Duodenal mucosa (tissue), 2 donors: ENCODE measurements at regions not wholly inside any gene's neighbourhood (a gene's known extent, or its start where the extent isn't known, plus 50 kb on each side); places are given as distances from the start of the nearest gene placed in this dataset.
"Not testable (repeated sequence)": the region's sequence is repeated elsewhere in the genome, so short reads cannot be mapped to it uniquely, and the experiment has no call there.

Experiments
- H3K27ac ChIP-seq: one replicate; pipeline ENCODE4 v1.7.0; 2013; ENCODE audit warnings: low read depth, low read length
- H3K27me3 ChIP-seq, 2 donors: one replicate each; pipeline ENCODE4 v1.7.0; 2013; ENCODE audit warnings: low read length in 2 of 2, control low read depth in 1 of 2; ENCODE audit not compliant: insufficient read depth in 2 of 2, control insufficient read depth in 1 of 2
- H3K36me3 ChIP-seq, 2 donors: one replicate each; pipeline ENCODE4 v1.7.0; 2013; ENCODE audit warnings: low read length in 2 of 2, control low read depth in 1 of 2; ENCODE audit not compliant: insufficient read depth in 2 of 2, control insufficient read depth in 1 of 2
- H3K4me1 ChIP-seq, 2 donors: one replicate each; pipeline ENCODE4 v1.7.0; 2013; ENCODE audit warnings: low read length in 2 of 2, control low read depth in 1 of 2; ENCODE audit not compliant: insufficient read depth in 2 of 2, control insufficient read depth in 1 of 2
- H3K4me3 ChIP-seq, 2 donors: one replicate each; pipeline ENCODE4 v1.7.0; 2013; ENCODE audit warnings: low read length in 2 of 2, low read depth in 1 of 2
- H3K9ac ChIP-seq, 2 donors: one replicate each; pipeline ENCODE4 v1.7.0; 2013; ENCODE audit warnings: low read length in 2 of 2, low read depth in 1 of 2
- H3K9me3 ChIP-seq, 2 donors: one replicate each; pipeline ENCODE4 v1.7.0; 2013; ENCODE audit warnings: low read length in 2 of 2, control low read depth in 1 of 2; ENCODE audit not compliant: control insufficient read depth in 1 of 2

- Histone ChIP-seq H3K9ac (no peak overlapping the region), H3K27ac (no peak overlapping the region), H3K9me3 (no peaks in the 10 kb centered on the region), H3K27me3 (no peaks in the 10 kb centered on the region), H3K36me3 (no peaks in the 10 kb centered on the region), H3K4me3 (no peak overlapping the region), H3K4me1 (peaks cover 6 to 8% of the 10 kb centered on the region in 2 donors)
These were observed 168.7 kb upstream of the RPS23 start for GRCh38 chr5:82446809-82447208.

DNA sequence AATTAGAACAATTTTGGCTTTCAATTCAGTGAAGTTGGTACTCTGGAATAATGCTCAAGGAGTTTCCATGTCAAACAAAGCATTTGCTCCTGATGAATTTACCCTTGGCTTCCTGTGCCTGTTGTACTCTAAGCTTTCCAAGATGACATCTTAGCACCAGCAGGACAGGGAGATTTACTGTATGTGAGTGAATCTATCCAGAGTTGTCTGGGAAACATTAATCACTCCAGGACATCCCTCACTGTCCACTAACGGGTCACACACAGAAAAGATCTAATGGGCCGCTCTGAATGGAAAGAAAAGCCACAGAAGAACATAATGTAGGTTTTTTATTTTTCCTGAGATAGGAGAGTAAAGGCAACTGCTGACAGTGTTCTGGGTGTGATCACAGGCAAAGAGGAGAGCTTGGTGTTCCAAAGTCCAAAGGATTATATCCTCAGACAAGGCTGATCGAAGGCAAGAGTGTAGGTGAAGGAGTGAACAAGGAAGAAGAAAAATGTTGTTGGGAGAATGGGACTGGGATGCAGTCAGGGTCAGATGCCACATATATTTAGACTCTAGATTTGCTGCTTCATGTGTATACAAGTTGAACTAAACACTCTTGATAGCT lies 167.7 kb upstream of the RPS23 start:
- no peak overlapping the region for H3K27ac ChIP-seq
- no peaks in the 10 kb centered on the region for H3K9me3 ChIP-seq
- H3K4me3 ChIP-seq: no peak overlapping the region
- no peaks in the 10 kb centered on the region for H3K36me3 ChIP-seq
- no peak overlapping the region for H3K9ac ChIP-seq
- H3K4me1 ChIP-seq: peaks cover 6 to 8% of the 10 kb centered on the region in 2 donors
- H3K27me3 ChIP-seq: no peaks in the 10 kb centered on the region

DNA sequence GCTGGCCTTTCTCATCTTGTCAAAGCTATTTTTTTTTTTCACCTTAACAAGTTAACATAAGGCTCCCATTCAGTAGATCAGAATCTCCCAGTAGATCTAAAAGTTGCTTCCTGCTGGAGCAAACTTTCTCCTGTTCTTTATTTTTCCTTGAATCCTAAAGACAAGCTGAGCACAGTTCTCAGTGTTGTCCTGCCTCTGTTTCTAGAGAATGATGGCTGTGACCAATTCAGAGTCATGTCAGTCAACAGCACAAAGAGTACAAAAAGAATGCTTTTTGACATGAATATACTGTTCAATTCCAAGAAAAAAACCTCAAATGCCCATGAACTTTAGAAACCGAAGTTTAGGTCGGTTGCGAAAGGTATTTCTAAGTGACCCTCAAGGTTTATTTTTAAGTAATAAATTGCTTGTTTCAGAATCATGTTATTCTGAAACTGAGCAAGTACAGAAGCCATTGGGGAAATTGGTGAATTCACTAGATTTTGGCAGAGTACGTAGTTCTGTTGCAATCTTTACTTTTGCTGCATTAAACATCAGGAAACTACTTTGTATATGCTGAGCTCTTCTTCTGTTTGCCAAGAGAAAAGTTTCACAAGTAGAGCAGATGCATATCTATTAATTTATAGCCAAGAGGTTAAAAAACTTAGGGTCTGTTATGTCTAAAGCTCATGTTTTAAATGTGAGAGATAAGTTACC lies 161.7 kb upstream of the RPS23 start:
- Histone ChIP-seq H3K9me3 (no peaks in the 10 kb centered on the region), H3K4me1 (no peaks in the 10 kb centered on the region), H3K27ac (no peak overlapping the region), H3K27me3 (no peaks in the 10 kb centered on the region), H3K4me3 (no peak overlapping the region), H3K9ac (no peak overlapping the region), H3K36me3 (no peaks in the 10 kb centered on the region)

GRCh38 chr5:82437565-82437964 lies 159.4 kb upstream of the RPS23 start:
- not testable (repeated sequence) for H3K9ac ChIP-seq, H3K27ac ChIP-seq, H3K4me3 ChIP-seq, H3K4me1 ChIP-seq, H3K36me3 ChIP-seq, H3K27me3 ChIP-seq, H3K9me3 ChIP-seq

DNA sequence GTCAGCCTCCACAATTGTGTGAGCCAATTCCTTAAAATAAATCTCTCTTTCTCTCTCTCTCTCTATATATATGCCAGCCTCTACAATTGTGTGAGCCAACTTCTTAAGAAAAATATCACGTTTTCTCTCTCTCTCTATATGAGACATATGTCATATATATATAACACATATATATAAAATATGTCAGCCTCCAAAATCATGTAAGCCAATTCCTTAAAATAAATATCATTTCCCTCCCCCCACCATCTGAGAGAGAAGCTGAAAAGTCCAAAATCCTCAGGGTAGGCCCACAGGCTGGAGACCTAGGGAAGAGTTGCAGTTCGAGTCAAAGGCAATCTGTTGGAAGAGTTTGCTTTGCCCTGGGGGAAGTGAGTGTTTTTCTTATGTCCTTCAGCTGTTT lies 158.1 kb upstream of the RPS23 start:
- H3K27ac ChIP-seq: no peak overlapping the region
- no peak overlapping the region for H3K9ac ChIP-seq
- H3K36me3 ChIP-seq: no peaks in the 10 kb centered on the region
- H3K4me3 ChIP-seq: no peak overlapping the region
- no peaks in the 10 kb centered on the region for H3K4me1 ChIP-seq
- no peaks in the 10 kb centered on the region for H3K27me3 ChIP-seq
- H3K9me3 ChIP-seq: no peaks in the 10 kb centered on the region

- not testable (repeated sequence) for H3K27ac ChIP-seq, H3K9ac ChIP-seq, H3K9me3 ChIP-seq, H3K27me3 ChIP-seq, H3K36me3 ChIP-seq, H3K4me3 ChIP-seq, H3K4me1 ChIP-seq
These were observed 156.8 kb upstream of the RPS23 start for GRCh38 chr5:82434696-82435660.

DNA sequence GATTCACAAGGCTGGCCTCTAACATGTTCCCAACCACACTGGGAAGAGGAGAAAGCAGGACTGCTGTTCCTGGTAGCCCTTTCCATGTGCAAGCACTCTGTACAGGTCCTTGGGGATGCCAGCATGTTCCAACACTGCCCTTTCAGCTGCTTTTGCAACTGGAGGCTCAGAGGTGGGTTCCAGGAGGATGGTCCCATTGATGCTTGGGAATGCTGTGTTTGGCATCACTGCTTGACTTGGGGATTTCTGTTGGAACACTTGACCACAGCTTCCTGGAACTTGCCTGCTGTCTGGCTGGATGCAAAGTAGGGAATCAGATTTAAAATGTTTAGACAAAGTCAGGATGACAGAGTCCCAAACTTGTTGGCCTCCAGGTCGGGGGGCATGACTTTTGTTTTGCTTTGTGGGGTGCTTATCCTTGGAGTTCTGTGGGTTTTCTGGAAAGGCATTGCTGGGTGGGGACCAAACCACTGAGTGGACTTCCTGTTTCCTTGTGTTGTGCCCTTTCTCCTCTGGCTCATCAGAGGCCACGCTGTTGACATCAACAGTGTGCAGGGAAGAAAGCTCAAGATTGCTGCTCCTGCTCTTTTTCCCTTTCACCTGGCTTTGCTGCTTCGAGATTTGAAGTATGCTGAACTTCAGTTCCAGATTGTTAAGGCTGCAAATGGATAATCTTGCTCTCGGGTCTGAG lies 148.5 kb upstream of the RPS23 start:
- H3K27ac ChIP-seq: no peak overlapping the region
- no peaks in the 10 kb centered on the region for H3K9me3 ChIP-seq
- H3K36me3 ChIP-seq: no peaks in the 10 kb centered on the region
- H3K4me3 ChIP-seq: no peak overlapping the region
- no peaks in the 10 kb centered on the region for H3K27me3 ChIP-seq
- H3K4me1 ChIP-seq: peaks cover 0 to 8% of the 10 kb centered on the region in 2 donors
- H3K9ac ChIP-seq: no peak overlapping the region

- peaks cover 0 to 8% of the 10 kb centered on the region in 2 donors for H3K4me1 ChIP-seq
- H3K9ac ChIP-seq: no peak overlapping the region
- no peak overlapping the region for H3K4me3 ChIP-seq
- H3K27ac ChIP-seq: no peak overlapping the region
- H3K27me3 ChIP-seq: no peaks in the 10 kb centered on the region
- no peaks in the 10 kb centered on the region for H3K36me3 ChIP-seq
- H3K9me3 ChIP-seq: no peaks in the 10 kb centered on the region
These were observed 147.4 kb upstream of the RPS23 start for GRCh38 chr5:82425591-82425990.

- Histone ChIP-seq H3K4me3 (no peak overlapping the region), H3K27me3 (no peaks in the 10 kb centered on the region), H3K4me1 (peaks cover 0 to 8% of the 10 kb centered on the region in 2 donors), H3K36me3 (no peaks in the 10 kb centered on the region), H3K9ac (no peak overlapping the region), H3K9me3 (no peaks in the 10 kb centered on the region), H3K27ac (no peak overlapping the region)
These were observed 146.1 kb upstream of the RPS23 start for GRCh38 chr5:82424211-82424610.
